ENCODE measurements at regions not wholly inside any gene's neighbourhood (a gene's known extent, or its start where the extent isn't known, plus 50 kb on each side); places are given as distances from the start of the nearest gene placed in this dataset.

DNA sequence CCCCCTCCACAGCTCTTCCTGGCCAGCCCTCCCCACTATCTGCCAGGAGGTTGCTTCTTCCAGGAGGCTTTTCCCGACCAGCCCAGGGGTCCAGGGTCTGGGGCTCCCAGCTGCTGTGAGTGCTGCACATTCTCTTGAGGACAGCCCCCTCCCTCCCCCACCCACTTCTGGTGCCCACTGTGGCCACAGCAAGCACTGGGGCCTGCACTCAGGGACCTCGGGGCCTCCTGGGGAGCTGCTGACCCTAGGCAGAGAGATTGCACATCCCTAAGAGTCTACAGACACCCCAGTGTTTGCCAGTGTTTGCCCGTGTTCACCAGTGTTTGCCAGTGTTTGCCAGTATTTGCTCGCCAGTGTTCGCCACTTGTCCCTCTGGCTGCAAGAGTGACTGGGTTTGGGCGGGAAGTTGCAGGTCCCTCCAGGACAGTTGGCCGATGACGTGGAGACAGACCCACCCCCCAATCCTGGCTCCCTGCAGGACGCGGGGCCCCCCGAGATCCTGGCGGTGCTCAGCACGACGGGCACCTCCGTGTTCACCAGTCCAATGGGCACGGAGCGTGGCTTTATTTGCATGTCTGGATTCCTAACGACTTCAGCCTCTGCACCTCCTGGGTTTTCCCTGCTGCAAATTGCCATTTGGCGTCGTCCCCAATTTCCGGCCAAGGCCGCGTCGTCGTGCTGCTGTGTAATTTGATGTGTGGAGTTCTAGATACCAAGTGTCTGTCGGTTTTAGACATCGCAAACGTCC lies 87.5 kb upstream of the NKX1-1 start:
- no peak for TF ChIP-seq MYC (IDR thresholded peaks at IDR 0.05; ENCODE audit: low read depth, low read length)
- TF ChIP-seq EZH2 (IDR thresholded peaks at IDR 0.05; ENCODE audit: borderline replicate concordance, low read depth, low read length, severe bottlenecking): no peak
- no peak for TF ChIP-seq POLR2AphosphoS5 (IDR thresholded peaks at IDR 0.05; ENCODE audit: insufficient read depth, low read depth, low read length)
- TF ChIP-seq POLR2A (IDR thresholded peaks at IDR 0.05; ENCODE audit: low read depth, low read length): no peak
- TF ChIP-seq FOS (IDR thresholded peaks at IDR 0.05; ENCODE audit: borderline replicate concordance, insufficient read depth, low read length): no peak
- DNase-seq (ENCODE audit: low read depth, low spot score) (no peak), FAIRE-seq (no peak)
- Histone ChIP-seq H3K27me3 (ENCODE audit: control insufficient read depth in 2 of 2, insufficient read depth in 2 of 2, low read length in 2 of 2) (no peaks in the 10 kb centered on the region), H3K4me2 (ENCODE audit: insufficient read depth, low read length) (no peak overlapping the region), H3K27ac (ENCODE audit: insufficient read depth, low read depth, low read length) (no peak overlapping the region), H4K20me1 (replicated peaks; ENCODE audit: control insufficient read depth, extremely low read depth, insufficient read depth, low read length) (no peaks in the 10 kb centered on the region), H3K36me3 (ENCODE audit: control insufficient read depth in 2 of 2, extremely low read depth in 1 of 2, insufficient read depth in 2 of 2, low read length in 2 of 2) (no peaks in the 10 kb centered on the region), H3K9ac (replicated peaks; ENCODE audit: extremely low read depth, insufficient read depth, low read length) (no peak overlapping the region), H3K4me1 (ENCODE audit: control insufficient read depth, extremely low read depth, insufficient read depth, low read length) (no peaks in the 10 kb centered on the region), H3K9me1 (replicated peaks; ENCODE audit: control insufficient read depth, extremely low read depth, insufficient read depth, low read length) (no peaks in the 10 kb centered on the region), H2AFZ (ENCODE audit: low read depth, low read length) (no peak overlapping the region), H3K79me2 (ENCODE audit: control insufficient read depth, insufficient read depth, low read length) (no peaks in the 10 kb centered on the region), H3K9me3 (replicated peaks; ENCODE audit: control insufficient read depth, insufficient read depth, low read length) (no peaks in the 10 kb centered on the region), H3K4me3 (replicated peaks in 1 of 3; ENCODE audit: insufficient read depth in 1 of 3, low read depth in 1 of 3, low read length in 3 of 3) (no peak overlapping the region)
- ChIA-PET CTCF (no interaction called here), POLR2A (no interaction called here)
- intact Hi-C loops (cut with micrococcal nuclease) (no loop called here), dilution Hi-C loops (cut with MboI; ENCODE audit: extremely low pct_ligation_motif_present, low sequenced_read_pairs) (no loop called here)
- no TSS peak for BruUV-seq (replicated peaks)

DNA sequence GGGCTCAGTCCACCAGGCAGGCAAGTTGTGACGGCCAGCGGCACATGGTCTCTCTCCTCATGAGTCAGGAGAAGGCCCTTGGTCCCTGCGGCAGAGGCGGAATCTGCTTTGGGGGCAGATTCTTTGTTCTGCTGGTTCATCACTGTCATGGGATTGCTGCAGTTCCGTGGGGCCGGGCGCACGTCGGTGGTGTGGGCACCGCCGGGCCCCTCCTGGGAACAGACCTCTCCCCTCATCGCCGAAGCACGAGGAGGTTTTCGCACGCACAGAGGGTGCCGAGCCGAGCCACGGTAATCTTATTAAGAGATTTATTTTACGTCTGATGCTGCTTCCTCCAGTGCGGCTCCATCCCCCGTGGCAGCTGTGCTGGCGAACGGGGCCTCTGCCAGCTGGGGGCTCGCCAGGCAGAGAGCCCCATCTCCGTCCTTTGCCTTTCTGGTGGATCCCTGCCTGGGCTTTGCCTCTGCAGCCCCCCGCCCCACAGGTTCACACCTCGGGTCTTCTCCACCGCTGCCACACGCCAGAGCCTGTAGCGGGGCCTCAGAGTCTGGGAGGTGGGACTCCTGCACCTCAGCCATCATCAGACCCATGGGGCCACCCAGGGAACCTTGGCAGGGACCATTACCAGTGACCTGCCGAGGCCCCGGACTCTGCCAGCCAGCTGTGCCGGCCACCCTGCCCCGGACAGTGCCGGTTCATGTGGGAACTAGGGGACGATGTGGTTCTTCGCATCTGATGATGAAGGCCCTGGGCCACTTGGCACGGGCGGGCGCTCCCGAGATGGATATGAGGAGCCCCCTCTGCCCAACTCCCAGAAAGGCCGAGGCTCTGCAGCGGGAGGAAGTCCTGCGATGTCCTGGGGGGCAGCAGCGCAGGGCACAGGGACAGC lies 86.7 kb upstream of the NKX1-1 start:
- no peak overlapping the region for H3K27ac ChIP-seq (ENCODE audit: insufficient read depth, low read depth, low read length)
- H3K9me1 ChIP-seq (replicated peaks; ENCODE audit: control insufficient read depth, extremely low read depth, insufficient read depth, low read length): no peaks in the 10 kb centered on the region
- no TSS peak for BruUV-seq (replicated peaks)
- H3K4me1 ChIP-seq (ENCODE audit: control insufficient read depth, extremely low read depth, insufficient read depth, low read length): no peaks in the 10 kb centered on the region
- no peak overlapping the region for H3K4me3 ChIP-seq (replicated peaks in 1 of 3; ENCODE audit: insufficient read depth in 1 of 3, low read depth in 1 of 3, low read length in 3 of 3)
- no peaks in the 10 kb centered on the region for H3K79me2 ChIP-seq (ENCODE audit: control insufficient read depth, insufficient read depth, low read length)
- dilution Hi-C loops (cut with MboI; ENCODE audit: extremely low pct_ligation_motif_present, low sequenced_read_pairs): no loop called here
- no peaks in the 10 kb centered on the region for H3K36me3 ChIP-seq (ENCODE audit: control insufficient read depth in 2 of 2, extremely low read depth in 1 of 2, insufficient read depth in 2 of 2, low read length in 2 of 2)
- CTCF ChIA-PET: no interaction called here
- FAIRE-seq (no peak), DNase-seq (ENCODE audit: low read depth, low spot score) (no peak)
- no peak overlapping the region for H3K9ac ChIP-seq (replicated peaks; ENCODE audit: extremely low read depth, insufficient read depth, low read length)
- no peaks in the 10 kb centered on the region for H3K9me3 ChIP-seq (replicated peaks; ENCODE audit: control insufficient read depth, insufficient read depth, low read length)
- POLR2A ChIA-PET: no interaction called here
- intact Hi-C loops (cut with micrococcal nuclease): no loop called here
- H3K27me3 ChIP-seq (ENCODE audit: control insufficient read depth in 2 of 2, insufficient read depth in 2 of 2, low read length in 2 of 2): no peaks in the 10 kb centered on the region
- H4K20me1 ChIP-seq (replicated peaks; ENCODE audit: control insufficient read depth, extremely low read depth, insufficient read depth, low read length): no peaks in the 10 kb centered on the region
- H3K4me2 ChIP-seq (ENCODE audit: insufficient read depth, low read length): no peak overlapping the region
- H2AFZ ChIP-seq (ENCODE audit: low read depth, low read length): no peak overlapping the region
- TF ChIP-seq POLR2A (IDR thresholded peaks at IDR 0.05; ENCODE audit: low read depth, low read length) (no peak), GATA2 (IDR thresholded peaks at IDR 0.05; ENCODE audit: insufficient read depth, insufficient read length, low read depth, low read length) (no peak), MYC (IDR thresholded peaks at IDR 0.05; ENCODE audit: low read depth, low read length) (no peak), POLR2AphosphoS5 (IDR thresholded peaks at IDR 0.05; ENCODE audit: insufficient read depth, low read depth, low read length) (no peak), JUN (IDR thresholded peaks at IDR 0.05; ENCODE audit: borderline replicate concordance, insufficient read depth, insufficient read length, low read depth) (no peak), FOS (IDR thresholded peaks at IDR 0.05; ENCODE audit: borderline replicate concordance, insufficient read depth, low read length) (no peak), EZH2 (IDR thresholded peaks at IDR 0.05; ENCODE audit: borderline replicate concordance, low read depth, low read length, severe bottlenecking) (no peak)
- TF ChIP-seq, protein P1, sequence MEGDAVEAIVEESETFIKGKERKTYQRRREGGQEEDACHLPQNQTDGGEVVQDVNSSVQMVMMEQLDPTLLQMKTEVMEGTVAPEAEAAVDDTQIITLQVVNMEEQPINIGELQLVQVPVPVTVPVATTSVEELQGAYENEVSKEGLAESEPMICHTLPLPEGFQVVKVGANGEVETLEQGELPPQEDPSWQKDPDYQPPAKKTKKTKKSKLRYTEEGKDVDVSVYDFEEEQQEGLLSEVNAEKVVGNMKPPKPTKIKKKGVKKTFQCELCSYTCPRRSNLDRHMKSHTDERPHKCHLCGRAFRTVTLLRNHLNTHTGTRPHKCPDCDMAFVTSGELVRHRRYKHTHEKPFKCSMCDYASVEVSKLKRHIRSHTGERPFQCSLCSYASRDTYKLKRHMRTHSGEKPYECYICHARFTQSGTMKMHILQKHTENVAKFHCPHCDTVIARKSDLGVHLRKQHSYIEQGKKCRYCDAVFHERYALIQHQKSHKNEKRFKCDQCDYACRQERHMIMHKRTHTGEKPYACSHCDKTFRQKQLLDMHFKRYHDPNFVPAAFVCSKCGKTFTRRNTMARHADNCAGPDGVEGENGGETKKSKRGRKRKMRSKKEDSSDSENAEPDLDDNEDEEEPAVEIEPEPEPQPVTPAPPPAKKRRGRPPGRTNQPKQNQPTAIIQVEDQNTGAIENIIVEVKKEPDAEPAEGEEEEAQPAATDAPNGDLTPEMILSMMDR (IDR thresholded peaks at IDR 0.05; ENCODE audit: extremely low read depth in 1 of 2, insufficient read depth in 1 of 2, low read depth in 1 of 2, low read length in 2 of 2): no peak
- TF ChIP-seq, protein P2, sequence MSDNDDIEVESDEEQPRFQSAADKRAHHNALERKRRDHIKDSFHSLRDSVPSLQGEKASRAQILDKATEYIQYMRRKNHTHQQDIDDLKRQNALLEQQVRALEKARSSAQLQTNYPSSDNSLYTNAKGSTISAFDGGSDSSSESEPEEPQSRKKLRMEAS (IDR thresholded peaks at IDR 0.05; ENCODE audit: insufficient read depth, insufficient read length): no peak

All from endothelial cell of umbilical vein (primary cell).